ENCODE measurements at regions not wholly inside any gene's neighbourhood (a gene's known extent, or its start where the extent isn't known, plus 50 kb on each side); places are given as distances from the start of the nearest gene placed in this dataset.
A peak's percentile ranks its signal among the peaks of the same experiment; 100 is the strongest.

DNA sequence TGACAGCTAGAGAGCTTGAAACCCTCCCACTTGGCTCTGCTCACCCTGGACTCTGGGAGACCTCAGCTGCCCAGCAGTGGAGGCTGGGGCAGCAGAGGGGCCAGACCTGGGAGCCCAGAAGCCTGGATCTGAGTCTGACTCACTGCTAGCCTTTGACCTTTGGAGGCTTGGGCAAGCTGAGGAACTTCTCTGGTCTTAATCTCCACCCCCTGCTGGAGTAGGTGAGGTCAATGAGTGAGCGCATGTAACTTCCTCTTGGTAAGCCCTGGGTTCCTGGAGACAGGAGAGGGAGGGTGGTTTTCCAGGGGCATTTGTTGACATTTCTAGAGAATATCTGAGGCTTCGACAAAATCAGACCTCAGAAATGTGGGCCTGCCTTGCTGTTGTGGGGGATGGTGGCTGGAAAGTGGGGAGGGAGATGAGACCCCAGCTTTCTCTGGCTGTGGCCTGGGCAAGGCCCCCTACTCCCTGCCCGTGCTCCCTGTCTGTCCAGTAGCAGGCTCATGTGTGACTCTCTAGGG is 73.0 kb upstream of the YWHAQ start:
- 0 out of 2 replicates have a peak, but pooled peaks have one; percentile 20 for TF ChIP-seq TCF7L2 (IDR thresholded peaks at IDR 0.05; ENCODE audit: low read depth, low read length)
- TF ChIP-seq, protein P1, sequence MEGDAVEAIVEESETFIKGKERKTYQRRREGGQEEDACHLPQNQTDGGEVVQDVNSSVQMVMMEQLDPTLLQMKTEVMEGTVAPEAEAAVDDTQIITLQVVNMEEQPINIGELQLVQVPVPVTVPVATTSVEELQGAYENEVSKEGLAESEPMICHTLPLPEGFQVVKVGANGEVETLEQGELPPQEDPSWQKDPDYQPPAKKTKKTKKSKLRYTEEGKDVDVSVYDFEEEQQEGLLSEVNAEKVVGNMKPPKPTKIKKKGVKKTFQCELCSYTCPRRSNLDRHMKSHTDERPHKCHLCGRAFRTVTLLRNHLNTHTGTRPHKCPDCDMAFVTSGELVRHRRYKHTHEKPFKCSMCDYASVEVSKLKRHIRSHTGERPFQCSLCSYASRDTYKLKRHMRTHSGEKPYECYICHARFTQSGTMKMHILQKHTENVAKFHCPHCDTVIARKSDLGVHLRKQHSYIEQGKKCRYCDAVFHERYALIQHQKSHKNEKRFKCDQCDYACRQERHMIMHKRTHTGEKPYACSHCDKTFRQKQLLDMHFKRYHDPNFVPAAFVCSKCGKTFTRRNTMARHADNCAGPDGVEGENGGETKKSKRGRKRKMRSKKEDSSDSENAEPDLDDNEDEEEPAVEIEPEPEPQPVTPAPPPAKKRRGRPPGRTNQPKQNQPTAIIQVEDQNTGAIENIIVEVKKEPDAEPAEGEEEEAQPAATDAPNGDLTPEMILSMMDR (IDR thresholded peaks at IDR 0.05) = no peak
- TF ChIP-seq, protein P2, sequence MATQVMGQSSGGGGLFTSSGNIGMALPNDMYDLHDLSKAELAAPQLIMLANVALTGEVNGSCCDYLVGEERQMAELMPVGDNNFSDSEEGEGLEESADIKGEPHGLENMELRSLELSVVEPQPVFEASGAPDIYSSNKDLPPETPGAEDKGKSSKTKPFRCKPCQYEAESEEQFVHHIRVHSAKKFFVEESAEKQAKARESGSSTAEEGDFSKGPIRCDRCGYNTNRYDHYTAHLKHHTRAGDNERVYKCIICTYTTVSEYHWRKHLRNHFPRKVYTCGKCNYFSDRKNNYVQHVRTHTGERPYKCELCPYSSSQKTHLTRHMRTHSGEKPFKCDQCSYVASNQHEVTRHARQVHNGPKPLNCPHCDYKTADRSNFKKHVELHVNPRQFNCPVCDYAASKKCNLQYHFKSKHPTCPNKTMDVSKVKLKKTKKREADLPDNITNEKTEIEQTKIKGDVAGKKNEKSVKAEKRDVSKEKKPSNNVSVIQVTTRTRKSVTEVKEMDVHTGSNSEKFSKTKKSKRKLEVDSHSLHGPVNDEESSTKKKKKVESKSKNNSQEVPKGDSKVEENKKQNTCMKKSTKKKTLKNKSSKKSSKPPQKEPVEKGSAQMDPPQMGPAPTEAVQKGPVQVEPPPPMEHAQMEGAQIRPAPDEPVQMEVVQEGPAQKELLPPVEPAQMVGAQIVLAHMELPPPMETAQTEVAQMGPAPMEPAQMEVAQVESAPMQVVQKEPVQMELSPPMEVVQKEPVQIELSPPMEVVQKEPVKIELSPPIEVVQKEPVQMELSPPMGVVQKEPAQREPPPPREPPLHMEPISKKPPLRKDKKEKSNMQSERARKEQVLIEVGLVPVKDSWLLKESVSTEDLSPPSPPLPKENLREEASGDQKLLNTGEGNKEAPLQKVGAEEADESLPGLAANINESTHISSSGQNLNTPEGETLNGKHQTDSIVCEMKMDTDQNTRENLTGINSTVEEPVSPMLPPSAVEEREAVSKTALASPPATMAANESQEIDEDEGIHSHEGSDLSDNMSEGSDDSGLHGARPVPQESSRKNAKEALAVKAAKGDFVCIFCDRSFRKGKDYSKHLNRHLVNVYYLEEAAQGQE (IDR thresholded peaks at IDR 0.05; ENCODE audit: insufficient read depth in 1 of 2, low read depth in 2 of 2, low read length in 1 of 2) = no peak
- TF ChIP-seq SIN3A (IDR thresholded peaks at IDR 0.05; ENCODE audit: borderline replicate concordance, insufficient read depth, low read depth, low read length) = no peak
- TF ChIP-seq POLR2AphosphoS5 (IDR thresholded peaks at IDR 0.05; ENCODE audit: low read depth, low read length) = no peak
- POLR2A ChIA-PET = no interaction called here
- H3K27ac ChIP-seq (ENCODE audit: low read length) = no peak overlapping the region
- peaks cover 11% of the 10 kb centered on the region for H3K4me1 ChIP-seq (ENCODE audit: control insufficient read depth, insufficient read depth, low read length)
- intact Hi-C loops (cut with micrococcal nuclease; ENCODE audit: unreplicated experiment) (no loop called here), in situ Hi-C loops (cut with HindIII; ENCODE audit: low pct_unique_long_range_greater_than_20kb, low sequenced_read_pairs) (no loop called here)
- H3K9me3 ChIP-seq (ENCODE audit: control insufficient read depth, insufficient read depth, low read depth, low read length) = no peaks in the 10 kb centered on the region; the same call in 1 of the 2 replicates
- H3K36me3 ChIP-seq (ENCODE audit: control insufficient read depth, insufficient read depth, low read length) = no peaks in the 10 kb centered on the region
- peak; percentile 74 for DNase-seq (ENCODE audit: low read depth, low spot score)
- CTCF ChIA-PET = no interaction called here
- no TSS peak for BruUV-seq (replicated peaks)
- peak overlapping the region in 1 of 2 experiments; percentile 6; a peak in 1 of 4 replicates for H3K4me3 ChIP-seq (ENCODE audit: low read depth in 2 of 2, low read length in 2 of 2)
- no peaks in the 10 kb centered on the region for H3K27me3 ChIP-seq (ENCODE audit: control insufficient read depth, insufficient read depth, low read length)
- peak; percentile 81 for ATAC-seq

DNA sequence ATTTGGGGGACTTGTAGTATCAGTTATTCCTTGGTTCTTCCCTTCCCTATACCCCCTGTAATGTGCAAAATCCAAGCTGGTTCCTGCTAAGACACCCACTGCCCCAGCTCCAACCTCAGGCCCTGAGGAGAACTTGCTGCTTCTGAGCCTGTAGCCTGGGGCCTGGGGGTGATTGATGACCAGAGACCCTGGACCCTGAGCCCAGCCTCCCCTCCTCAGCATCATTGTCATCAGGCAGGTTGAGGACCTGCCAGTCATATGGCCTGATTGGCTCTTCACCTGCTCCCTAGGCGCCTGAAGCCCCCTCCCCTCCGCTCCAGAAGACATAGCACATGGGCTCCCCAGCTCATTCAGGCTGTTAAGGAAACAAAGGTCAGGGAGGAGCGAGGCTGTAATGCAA is 73.8 kb upstream of the YWHAQ start:
- no TSS peak for BruUV-seq (replicated peaks)
- CTCF ChIA-PET = interaction anchor here (0.7 kb wide), 1 partner anchor 146 kb away, joined by 4 read pairs; no protein-coding TSS in a partner anchor
- no peaks in the 10 kb centered on the region for H3K27me3 ChIP-seq (ENCODE audit: control insufficient read depth, insufficient read depth, low read length)

More for the DNA sequence above, 73.8 kb upstream of the YWHAQ start:
- in situ Hi-C loops (cut with HindIII; ENCODE audit: low pct_unique_long_range_greater_than_20kb, low sequenced_read_pairs) (no loop called here), intact Hi-C loops (cut with micrococcal nuclease; ENCODE audit: unreplicated experiment) (no loop called here)
- Histone ChIP-seq H3K36me3 (ENCODE audit: control insufficient read depth, insufficient read depth, low read length) (no peaks in the 10 kb centered on the region), H3K4me1 (ENCODE audit: control insufficient read depth, insufficient read depth, low read length) (peaks cover 11% of the 10 kb centered on the region), H3K9me3 (ENCODE audit: control insufficient read depth, insufficient read depth, low read depth, low read length) (no peaks in the 10 kb centered on the region; the same call in 1 of the 2 replicates), H3K27ac (ENCODE audit: low read length) (no peak overlapping the region), H3K4me3 (ENCODE audit: low read depth in 2 of 2, low read length in 2 of 2) (no peak overlapping the region)
- no peak for DNase-seq (ENCODE audit: low read depth, low spot score)
- no peak for ATAC-seq
- TF ChIP-seq POLR2AphosphoS5 (IDR thresholded peaks at IDR 0.05; ENCODE audit: low read depth, low read length) = no peak
- TF ChIP-seq, protein P1 (IDR thresholded peaks at IDR 0.05) = no peak
- TF ChIP-seq SIN3A (IDR thresholded peaks at IDR 0.05; ENCODE audit: borderline replicate concordance, insufficient read depth, low read depth, low read length) = no peak
- TF ChIP-seq TCF7L2 (IDR thresholded peaks at IDR 0.05; ENCODE audit: low read depth, low read length) = no peak
- TF ChIP-seq, protein P2 (IDR thresholded peaks at IDR 0.05; ENCODE audit: insufficient read depth in 1 of 2, low read depth in 2 of 2, low read length in 1 of 2) = no peak
- POLR2A ChIA-PET = no interaction called here

Data from Panc1 (cell line).